SK-N-SH treated with all-trans-retinoic acid at 6 μM for 48 hours (cell line): ENCODE measurements at regions not wholly inside any gene's neighbourhood (a gene's known extent, or its start where the extent isn't known, plus 50 kb on each side); places are given as distances from the start of the nearest gene placed in this dataset.

Experiments used
- ATAC-seq: fragments of 200-7000 bp; cut with Tn5 transposase; 3 replicates; pipeline ENCODE4 v1.9.1; 2020; ENCODE audit warnings: mild to moderate bottlenecking, moderate library complexity
- ARNTL ChIP-seq: fragments of 450-650 bp; formaldehyde crosslinking; IDR thresholded peaks from 2 replicates; pipeline ENCODE4 v1.5.0; 2020; ENCODE audit warnings: low read depth, mild to moderate bottlenecking, moderate library complexity, borderline replicate concordance
- BACH2 ChIP-seq: fragments of 250-450 bp; sonication (Bioruptor Pico); IDR thresholded peaks from 2 replicates; pipeline ENCODE4 v1.9.0; 2021; ENCODE audit warnings: mild to moderate bottlenecking, borderline replicate concordance
- CSRNP3 ChIP-seq: fragments of 250-450 bp; sonication (Bioruptor Pico); IDR thresholded peaks from 2 replicates; pipeline ENCODE4 v1.5.1; 2021; ENCODE audit warnings: mild to moderate bottlenecking, moderate library complexity
- ESRRG ChIP-seq: fragments of 250-450 bp; sonication (Bioruptor Pico); IDR thresholded peaks from 2 replicates; pipeline ENCODE4 v1.6.1; 2021; ENCODE audit warnings: mild to moderate bottlenecking
- ISL1 ChIP-seq: fragments of 250-450 bp; sonication (Bioruptor Pico); IDR thresholded peaks from 2 replicates; pipeline ENCODE4 v2.1.2; 2022; ENCODE audit warnings: mild to moderate bottlenecking, moderate library complexity
- OSR1 ChIP-seq: fragments of 250-450 bp; sonication (Bioruptor Pico); IDR thresholded peaks from 2 replicates; pipeline ENCODE4 v1.8.0; 2022; ENCODE audit warnings: moderate library complexity, mild to moderate bottlenecking, inconsistent platforms
- POU6F1 ChIP-seq: fragments of 250-450 bp; sonication (Bioruptor Pico); IDR thresholded peaks from 2 replicates; pipeline ENCODE4 v1.8.0; 2021; ENCODE audit warnings: low read depth, mild to moderate bottlenecking, moderate library complexity, borderline replicate concordance
- RARB ChIP-seq: fragments of 250-450 bp; sonication (Bioruptor Pico); IDR thresholded peaks from 2 replicates; pipeline ENCODE4 v1.8.0; 2021; ENCODE audit warnings: mild to moderate bottlenecking, moderate library complexity
- SNAI2 ChIP-seq: fragments of 250-450 bp; sonication (Bioruptor Pico); IDR thresholded peaks from 2 replicates; pipeline ENCODE4 v1.5.0; 2020; ENCODE audit warnings: mild to moderate bottlenecking, moderate library complexity
- TCF4 ChIP-seq: fragments of 250-450 bp; sonication (Bioruptor Pico); IDR thresholded peaks from 2 replicates; pipeline ENCODE4 v1.8.0; 2021; ENCODE audit warnings: mild to moderate bottlenecking, moderate library complexity, borderline replicate concordance
- TOX ChIP-seq: fragments of 250-450 bp; sonication (Bioruptor Pico); IDR thresholded peaks from 2 replicates; pipeline ENCODE4 v1.8.0; 2021; ENCODE audit warnings: mild to moderate bottlenecking, moderate library complexity, borderline replicate concordance
- TSHZ2 ChIP-seq: fragments of 250-450 bp; sonication (Bioruptor Pico); IDR thresholded peaks from 2 replicates; pipeline ENCODE4 v1.5.0; 2020; ENCODE audit warnings: mild to moderate bottlenecking, moderate library complexity
- ZC3H10 ChIP-seq: fragments of 250-450 bp; sonication (Bioruptor Pico); IDR thresholded peaks from 2 replicates; pipeline ENCODE4 v1.5.1; 2021; ENCODE audit warnings: mild to moderate bottlenecking, moderate library complexity
- ZFP3 ChIP-seq: fragments of 250-450 bp; sonication (Bioruptor Pico); IDR thresholded peaks from 2 replicates; pipeline ENCODE4 v1.5.0; 2020; ENCODE audit warnings: mild to moderate bottlenecking, moderate library complexity
- ZFP30 ChIP-seq: fragments of 450-650 bp; formaldehyde crosslinking; IDR thresholded peaks from 2 replicates; pipeline ENCODE4 v1.5.0; 2022; ENCODE audit warnings: mild to moderate bottlenecking, moderate library complexity
- ZNF565 ChIP-seq: fragments of 450-650 bp; formaldehyde crosslinking; conservative IDR thresholded peaks from 2 replicates; pipeline ENCODE4 v1.5.0; 2020; ENCODE audit warnings: low read depth, mild to moderate bottlenecking, moderate library complexity
- ZNF70 ChIP-seq: fragments of 450-650 bp; formaldehyde crosslinking; IDR thresholded peaks from 2 replicates; pipeline ENCODE4 v1.5.0; 2020; ENCODE audit warnings: mild to moderate bottlenecking, moderate library complexity
- ZNF8 ChIP-seq: fragments of 450-650 bp; formaldehyde crosslinking; IDR thresholded peaks from 2 replicates; pipeline ENCODE4 v1.5.0; 2020; ENCODE audit warnings: mild to moderate bottlenecking, moderate library complexity
- TF ChIP-seq, protein P1 (sequence below): fragments of 250-450 bp; sonication (Bioruptor Pico); IDR thresholded peaks from 2 replicates; pipeline ENCODE4 v1.8.0; 2020; ENCODE audit warnings: mild to moderate bottlenecking, moderate library complexity, borderline replicate concordance
- TF ChIP-seq, protein P2 (sequence below): fragments of 250-450 bp; sonication (Bioruptor Pico); IDR thresholded peaks from 2 replicates; pipeline ENCODE4 v1.5.1; 2020; ENCODE audit warnings: low read depth, mild to moderate bottlenecking, moderate library complexity

DNA sequence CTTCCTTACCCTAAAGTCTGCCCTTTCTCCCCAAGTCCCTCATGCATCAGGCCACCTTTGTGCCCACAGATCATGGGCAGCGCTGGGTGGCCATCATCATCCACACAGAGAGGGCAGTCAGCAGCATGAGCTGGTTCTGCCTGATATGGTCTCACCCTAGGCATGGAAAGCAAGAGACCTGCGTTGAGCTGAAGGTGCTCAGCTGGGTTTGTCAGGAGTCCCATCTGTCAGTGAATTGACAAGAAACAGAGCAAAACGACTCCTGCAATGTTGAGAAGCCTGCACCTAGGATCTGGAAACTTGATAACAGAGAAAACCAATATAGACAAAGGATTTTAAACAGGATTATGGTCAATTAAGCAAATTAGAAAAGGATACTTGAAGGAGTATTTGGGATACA, 242.7 kb upstream of the PRSS1 start (continued):
- TF ChIP-seq TSHZ2 (CRISPR knock-in tag) (no peak), OSR1 (CRISPR knock-in tag) (no peak), TCF4 (CRISPR knock-in tag) (no peak), POU6F1 (CRISPR knock-in tag) (no peak)

GRCh38 chr7:142503949-142504348, 245.3 kb upstream of the PRSS1 start:
- peak; percentile 40; the same call in 2 of the 3 replicates for ATAC-seq

DNA sequence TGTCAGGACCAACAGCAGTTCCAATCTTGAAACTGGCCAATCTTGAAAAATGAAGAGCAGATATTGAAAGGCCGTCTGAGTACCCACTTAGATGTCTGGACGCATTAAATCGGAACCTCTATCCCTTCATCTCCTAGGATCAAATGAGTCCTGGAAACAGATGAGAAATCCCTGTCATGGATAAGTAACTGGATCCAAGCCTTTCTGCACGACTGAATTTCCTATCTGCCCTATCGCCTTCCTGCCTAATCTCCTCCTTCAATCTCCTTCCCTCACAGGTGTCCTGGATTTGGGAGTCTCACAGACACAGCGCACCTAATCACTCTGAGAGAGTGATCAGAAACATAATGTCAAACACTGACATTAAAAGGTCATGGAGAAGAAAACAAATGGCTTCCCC, 245.2 kb upstream of the PRSS58 start:
- no peak for ATAC-seq
- TF ChIP-seq TSHZ2 (CRISPR knock-in tag) (no peak), ARNTL (CRISPR knock-in tag) (no peak), ZFP3 (CRISPR knock-in tag) (no peak), ZC3H10 (CRISPR knock-in tag) (no peak), ZNF8 (no peak), TOX (CRISPR knock-in tag) (no peak), BACH2 (CRISPR knock-in tag) (no peak), RARB (no peak)

DNA sequence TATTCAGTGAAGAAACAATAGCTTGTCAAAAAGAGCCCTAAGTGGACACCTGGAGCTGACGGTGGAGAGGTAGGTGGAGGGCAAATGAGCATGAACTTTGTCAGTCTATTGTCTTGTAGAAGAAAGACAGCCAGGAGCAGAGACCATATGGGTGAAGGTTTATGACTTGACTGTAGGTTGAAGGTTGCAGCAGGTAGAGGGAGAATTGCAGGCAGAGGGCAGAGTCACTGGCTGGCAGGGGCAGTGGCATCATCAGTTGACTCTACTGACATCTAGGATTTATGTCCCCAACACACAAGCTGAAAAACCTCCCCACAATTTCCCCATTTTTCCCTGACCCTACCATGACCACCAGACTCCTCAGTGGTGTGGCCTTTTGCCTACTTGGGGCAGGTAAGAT, 243.6 kb upstream of the PRSS58 start:
- ATAC-seq, result no peak
- TF ChIP-seq ESRRG (CRISPR knock-in tag), result no peak
- TF ChIP-seq ZNF8, result no peak
- TF ChIP-seq TCF4 (CRISPR knock-in tag), result no peak
- no peak for TF ChIP-seq ISL1
- TF ChIP-seq RARB, result no peak
- TF ChIP-seq ZFP30 (CRISPR knock-in tag), result no peak
- no peak for TF ChIP-seq ZNF565 (CRISPR knock-in tag)
- TF ChIP-seq, protein P1, sequence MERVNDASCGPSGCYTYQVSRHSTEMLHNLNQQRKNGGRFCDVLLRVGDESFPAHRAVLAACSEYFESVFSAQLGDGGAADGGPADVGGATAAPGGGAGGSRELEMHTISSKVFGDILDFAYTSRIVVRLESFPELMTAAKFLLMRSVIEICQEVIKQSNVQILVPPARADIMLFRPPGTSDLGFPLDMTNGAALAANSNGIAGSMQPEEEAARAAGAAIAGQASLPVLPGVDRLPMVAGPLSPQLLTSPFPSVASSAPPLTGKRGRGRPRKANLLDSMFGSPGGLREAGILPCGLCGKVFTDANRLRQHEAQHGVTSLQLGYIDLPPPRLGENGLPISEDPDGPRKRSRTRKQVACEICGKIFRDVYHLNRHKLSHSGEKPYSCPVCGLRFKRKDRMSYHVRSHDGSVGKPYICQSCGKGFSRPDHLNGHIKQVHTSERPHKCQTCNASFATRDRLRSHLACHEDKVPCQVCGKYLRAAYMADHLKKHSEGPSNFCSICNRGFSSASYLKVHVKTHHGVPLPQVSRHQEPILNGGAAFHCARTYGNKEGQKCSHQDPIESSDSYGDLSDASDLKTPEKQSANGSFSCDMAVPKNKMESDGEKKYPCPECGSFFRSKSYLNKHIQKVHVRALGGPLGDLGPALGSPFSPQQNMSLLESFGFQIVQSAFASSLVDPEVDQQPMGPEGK (CRISPR knock-in tag), result no peak
- TF ChIP-seq ZNF70 (CRISPR knock-in tag), result no peak
- TF ChIP-seq ZC3H10 (CRISPR knock-in tag), result no peak
- TF ChIP-seq ARNTL (CRISPR knock-in tag), result no peak
- TF ChIP-seq CSRNP3, result no peak
- no peak for TF ChIP-seq POU6F1 (CRISPR knock-in tag)
- no peak for TF ChIP-seq BACH2 (CRISPR knock-in tag)
- no peak for TF ChIP-seq SNAI2 (CRISPR knock-in tag)
- TF ChIP-seq, protein P2, sequence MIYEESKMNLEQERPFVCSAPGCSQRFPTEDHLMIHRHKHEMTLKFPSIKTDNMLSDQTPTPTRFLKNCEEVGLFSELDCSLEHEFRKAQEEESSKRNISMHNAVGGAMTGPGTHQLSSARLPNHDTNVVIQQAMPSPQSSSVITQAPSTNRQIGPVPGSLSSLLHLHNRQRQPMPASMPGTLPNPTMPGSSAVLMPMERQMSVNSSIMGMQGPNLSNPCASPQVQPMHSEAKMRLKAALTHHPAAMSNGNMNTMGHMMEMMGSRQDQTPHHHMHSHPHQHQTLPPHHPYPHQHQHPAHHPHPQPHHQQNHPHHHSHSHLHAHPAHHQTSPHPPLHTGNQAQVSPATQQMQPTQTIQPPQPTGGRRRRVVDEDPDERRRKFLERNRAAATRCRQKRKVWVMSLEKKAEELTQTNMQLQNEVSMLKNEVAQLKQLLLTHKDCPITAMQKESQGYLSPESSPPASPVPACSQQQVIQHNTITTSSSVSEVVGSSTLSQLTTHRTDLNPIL (CRISPR knock-in tag), result no peak
